GM21717 (cell line): ENCODE measurements at regions not wholly inside any gene's neighbourhood (a gene's known extent, or its start where the extent isn't known, plus 50 kb on each side); places are given as distances from the start of the nearest gene placed in this dataset.

Experiments used
- ATAC-seq: cut with Tn5 transposase; IDR thresholded peaks from one replicate; pipeline ENCODE4 v1.9.1; 2021; ENCODE audit warnings: mild to moderate bottlenecking, moderate library complexity; ENCODE audit not compliant: unreplicated experiment

DNA sequence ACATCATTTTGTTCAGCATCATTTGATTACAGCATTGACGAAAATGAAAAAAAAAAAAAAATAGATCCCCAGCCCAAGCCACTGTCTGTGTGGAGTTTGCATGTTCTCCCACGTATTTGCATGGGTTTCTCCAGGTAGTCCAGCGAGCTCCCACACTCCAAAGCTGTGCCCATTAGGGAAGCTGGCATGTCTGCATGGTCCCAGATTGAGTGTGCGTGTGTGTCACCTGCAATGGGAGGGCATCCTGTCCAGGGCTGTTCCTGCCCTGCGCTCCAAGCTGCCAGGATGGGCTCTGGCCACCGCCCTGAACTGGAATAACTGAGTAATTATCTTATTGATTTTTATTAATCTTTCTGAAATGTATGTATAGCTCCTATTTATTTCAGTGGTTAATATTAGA is 88.6 kb downstream of the KLF12 start:
- ATAC-seq = no peak

DNA sequence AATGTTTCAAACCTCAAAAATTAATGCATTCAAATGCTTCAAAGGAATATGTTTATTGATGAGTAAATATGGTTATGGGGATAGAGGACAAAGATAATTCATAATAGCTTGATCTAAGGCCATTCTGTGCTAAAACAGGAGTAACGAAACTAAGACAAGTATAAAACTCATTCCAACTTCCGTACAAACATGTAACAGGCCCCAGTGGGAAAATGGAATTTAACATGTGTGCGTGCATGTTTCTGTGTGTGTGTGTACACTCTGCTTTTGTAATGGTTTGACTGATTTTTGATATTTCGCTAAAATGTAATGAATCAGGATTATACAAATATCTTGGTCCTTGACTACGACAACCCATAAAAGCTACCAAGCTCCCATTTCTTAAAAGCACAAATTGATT is 91.0 kb downstream of the KLF12 start:
- ATAC-seq = no peak

- ATAC-seq = peak; percentile 88
These were observed 94.0 kb downstream of the KLF12 start for GRCh38 chr13:74040200-74040599.

DNA sequence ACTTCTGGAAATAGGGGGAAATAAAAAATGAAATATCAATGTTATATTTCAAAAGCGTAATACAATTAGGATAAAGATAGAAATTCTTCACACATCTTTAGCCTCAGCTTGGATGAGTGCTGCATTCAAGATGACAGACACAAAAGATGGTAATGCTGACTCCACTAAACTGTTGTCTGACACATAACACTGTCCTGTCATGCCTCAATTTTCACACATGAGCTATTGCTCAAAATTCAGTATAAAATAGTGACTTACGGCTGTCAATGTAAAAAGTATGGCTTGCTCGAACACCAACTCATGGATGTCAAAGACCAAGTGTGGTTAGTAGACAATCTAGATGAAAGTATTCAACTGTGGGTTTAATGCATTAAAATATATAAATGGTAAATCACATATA is 94.5 kb downstream of the KLF12 start:
- ATAC-seq = no peak

DNA sequence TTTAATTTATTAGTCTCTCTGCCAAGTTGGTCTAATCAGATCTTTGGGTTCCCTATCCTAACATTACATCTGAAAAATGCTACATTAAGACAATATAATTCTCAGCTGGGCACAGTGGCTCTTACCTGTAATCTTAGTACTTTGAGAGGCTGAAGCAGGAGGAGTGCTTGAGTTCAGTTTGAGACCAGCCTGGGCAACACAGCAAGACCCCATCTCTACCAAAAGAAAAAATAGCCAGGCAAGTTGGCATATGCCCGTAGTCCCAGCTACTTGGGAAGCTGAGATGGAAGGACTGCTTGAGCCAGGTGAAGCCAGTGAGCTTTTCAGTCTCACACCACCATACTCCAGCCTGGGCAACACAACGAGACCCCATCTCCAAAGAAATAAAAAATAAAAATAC is 95.0 kb downstream of the KLF12 start:
- no peak for ATAC-seq

GRCh38 chr13:74037762-74038161 is 96.4 kb downstream of the KLF12 start:
- no peak for ATAC-seq

DNA sequence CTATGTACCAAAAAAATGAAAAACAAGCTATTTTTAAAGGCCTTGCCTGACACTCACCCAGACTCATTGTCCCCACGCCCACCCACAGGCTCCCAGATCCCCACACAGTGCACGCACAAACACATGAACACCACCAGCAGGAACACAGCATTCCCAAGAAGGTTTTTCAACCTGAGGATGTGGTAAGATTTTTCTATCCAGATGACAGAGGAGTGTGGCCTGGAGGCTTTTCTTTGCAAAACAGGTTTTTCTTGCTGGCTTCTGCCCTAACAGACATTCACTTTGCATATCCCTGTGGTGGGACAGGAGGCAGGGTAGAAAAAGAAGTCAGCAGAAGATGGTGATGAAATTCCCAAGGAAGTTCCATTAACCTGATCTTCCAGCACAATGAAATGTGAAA is 97.8 kb downstream of the KLF12 start:
- no peak for ATAC-seq

GRCh38 chr13:74035896-74036295 is 98.3 kb downstream of the KLF12 start:
- ATAC-seq = no peak

- ATAC-seq = no peak
These were observed 101.9 kb downstream of the KLF12 start for GRCh38 chr13:74032325-74032724.

- ATAC-seq = peak; percentile 44
These were observed 106.9 kb downstream of the KLF12 start for GRCh38 chr13:74027161-74027779.

DNA sequence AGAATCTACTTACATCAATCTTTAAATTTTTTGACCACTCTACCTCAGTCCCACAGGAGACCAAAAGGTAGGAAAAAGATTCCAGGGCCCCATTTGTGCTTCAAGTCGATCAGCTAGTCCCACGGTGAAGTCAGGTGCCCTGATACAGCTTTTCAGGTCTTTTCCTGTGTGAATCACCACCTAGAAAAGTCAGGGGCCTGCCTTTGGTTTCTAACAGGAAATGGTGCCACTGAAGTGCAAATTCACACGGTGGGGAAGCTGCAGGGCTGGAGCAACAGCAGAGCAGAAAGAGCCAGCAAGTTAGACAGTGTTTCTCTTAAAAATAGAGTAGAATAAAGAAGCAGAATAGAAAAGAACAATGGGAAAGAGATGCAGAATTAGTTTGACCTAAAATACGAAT is 107.5 kb downstream of the KLF12 start:
- peak; percentile 95 for ATAC-seq

DNA sequence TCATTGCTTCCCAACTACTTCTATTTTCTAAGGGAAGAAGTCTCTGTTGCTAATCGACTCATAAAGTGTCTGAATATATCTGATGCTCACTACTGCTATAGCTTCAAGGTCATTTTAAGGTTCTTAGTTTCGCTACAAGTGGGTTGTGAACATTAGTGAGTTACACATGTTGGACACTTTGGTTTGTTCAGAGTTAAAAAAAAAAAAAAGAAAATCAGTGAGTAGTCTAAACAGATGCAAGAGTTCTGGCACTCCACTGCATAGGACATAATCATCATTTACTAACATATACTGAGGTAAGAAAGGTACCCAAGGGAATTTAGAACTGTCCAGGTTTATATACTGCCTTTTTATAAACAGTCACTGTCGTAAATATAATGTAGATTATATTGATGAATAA is 108.8 kb downstream of the KLF12 start:
- no peak for ATAC-seq

GRCh38 chr13:74024856-74025255 is 109.3 kb downstream of the KLF12 start:
- no peak for ATAC-seq

DNA sequence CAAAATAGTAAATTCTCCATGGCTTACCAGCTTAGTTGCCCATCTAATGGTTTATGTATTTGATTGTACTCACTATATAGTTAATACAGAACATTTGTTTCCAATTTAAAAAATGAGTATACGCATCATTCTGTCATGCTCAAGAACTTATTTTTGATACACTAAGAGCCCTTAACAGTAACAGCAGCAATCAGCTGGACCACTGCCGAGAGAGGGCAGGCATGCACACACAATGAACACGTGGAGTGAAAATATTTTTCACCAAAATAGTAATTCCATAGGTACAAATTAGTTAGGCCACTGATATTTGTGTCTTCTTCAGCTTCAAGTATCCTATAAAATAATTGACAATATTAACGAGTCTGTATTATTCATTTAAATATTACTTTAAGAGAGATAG is 109.9 kb downstream of the KLF12 start:
- ATAC-seq = no peak

DNA sequence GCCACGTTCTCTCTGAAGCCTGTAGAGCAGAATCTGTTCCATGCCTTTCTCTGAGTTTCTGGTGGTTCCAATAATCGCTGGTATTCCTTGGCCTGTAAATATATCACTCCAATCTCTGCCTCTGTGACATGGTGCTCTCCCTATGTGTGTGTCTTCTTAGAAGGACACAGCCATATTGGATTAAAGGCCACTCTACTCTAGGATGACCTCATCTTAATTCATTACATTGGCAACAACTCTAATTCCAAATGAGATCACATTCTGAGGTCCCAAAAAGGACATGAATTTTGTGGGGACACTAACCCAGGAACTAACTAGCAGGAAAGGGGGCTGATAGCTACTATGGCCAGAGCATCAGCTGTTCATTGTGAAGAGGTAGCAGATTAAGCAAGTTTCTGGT is 110.7 kb downstream of the KLF12 start:
- ATAC-seq = no peak

GRCh38 chr13:74021505-74021904 is 112.7 kb downstream of the KLF12 start:
- no peak for ATAC-seq

DNA sequence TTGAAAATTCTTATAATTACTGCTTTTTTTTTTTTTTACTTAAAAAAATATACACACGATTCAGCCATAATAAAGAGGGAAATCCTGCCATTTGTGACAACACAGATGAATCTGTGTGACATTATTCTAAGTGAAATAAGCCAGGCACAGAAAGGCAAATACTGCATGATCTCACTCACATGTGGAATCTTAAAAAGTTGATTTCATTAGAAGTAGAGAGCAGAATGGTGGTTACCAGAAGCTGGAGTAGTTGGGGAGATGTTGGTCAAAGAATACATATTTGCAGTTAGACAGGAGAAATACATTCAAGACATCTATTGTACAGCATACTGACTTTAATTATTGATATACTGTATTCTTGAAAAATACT is 116.2 kb downstream of the KLF12 start:
- no peak for ATAC-seq

DNA sequence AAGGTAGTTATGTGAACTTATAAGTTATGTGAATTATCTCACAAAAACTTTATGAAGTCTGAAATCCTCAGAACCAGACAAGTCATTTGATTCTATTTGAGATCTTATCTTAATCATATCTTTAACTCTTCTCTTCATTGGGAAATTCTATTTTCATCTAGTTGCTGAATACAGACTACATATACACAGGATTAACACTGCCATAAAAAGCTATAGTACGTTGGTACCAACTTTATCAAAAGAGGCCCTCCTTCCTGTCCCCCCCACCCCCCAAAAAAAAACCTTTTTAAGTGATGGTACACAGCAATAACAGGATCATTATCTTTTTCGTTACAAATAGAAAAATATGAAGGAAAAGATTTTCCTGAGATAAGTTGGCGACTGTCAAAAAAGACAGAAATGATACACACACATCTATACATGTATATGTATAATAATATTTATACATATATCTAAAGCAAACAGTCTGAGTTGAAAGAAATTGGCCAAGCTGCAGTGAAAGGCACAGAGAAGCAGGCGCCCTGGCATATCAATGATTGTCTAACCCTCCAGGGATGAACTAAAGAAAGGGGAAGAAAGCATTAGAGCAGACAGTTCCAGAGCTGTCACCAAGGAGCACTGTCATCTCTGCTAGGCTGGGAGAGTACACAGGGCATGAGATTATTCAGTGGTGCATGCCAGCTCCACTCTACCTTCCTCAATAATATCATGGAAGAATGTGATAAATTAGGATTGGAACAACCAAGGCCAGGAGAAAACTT is 116.7 kb downstream of the KLF12 start:
- ATAC-seq = no peak

GRCh38 chr13:74015137-74015536 is 119.1 kb downstream of the KLF12 start:
- no peak for ATAC-seq

GRCh38 chr13:74009100-74009668 is 125.0 kb downstream of the KLF12 start:
- ATAC-seq = no peak

- no peak for ATAC-seq
These were observed 127.5 kb downstream of the KLF12 start for GRCh38 chr13:74006666-74007065.

DNA sequence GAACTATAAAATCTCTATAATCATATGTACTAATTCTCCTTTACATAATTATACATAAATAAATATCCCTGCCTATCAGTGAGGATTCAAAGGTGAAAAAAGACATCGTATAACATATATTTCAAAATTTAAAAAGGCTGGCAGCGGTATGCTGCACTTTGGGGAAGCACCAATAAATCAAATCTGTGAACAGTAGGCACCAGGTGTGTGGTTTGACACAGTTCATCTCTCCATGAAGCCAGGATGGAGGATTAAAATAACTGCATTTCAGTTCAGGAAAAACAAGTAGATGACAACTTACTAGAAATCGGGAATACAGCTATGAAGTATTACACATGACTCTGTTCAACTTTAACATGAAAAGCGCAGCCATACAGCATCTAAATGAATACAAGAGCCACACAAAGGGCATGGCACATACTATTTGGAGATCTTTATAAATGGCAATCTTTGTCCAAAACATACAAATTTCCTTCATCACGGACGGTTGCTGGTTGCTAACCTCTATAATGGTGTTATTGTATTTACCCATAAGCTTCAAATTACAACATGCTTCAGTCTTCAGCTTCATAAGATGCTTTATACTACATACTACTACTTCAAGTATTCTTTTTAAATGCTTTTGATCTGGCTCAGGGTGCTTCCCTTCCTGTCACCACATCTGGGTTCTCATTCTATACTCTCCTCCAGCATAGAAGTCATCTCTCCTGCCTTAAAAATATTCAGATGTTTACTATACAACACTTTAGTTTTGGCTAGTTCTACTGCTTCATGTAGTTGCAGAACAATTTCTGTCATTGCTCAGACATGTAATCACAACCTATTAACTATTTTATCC is 128.7 kb downstream of the KLF12 start:
- ATAC-seq = no peak
